ENCODE measurements at regions not wholly inside any gene's neighbourhood (a gene's known extent, or its start where the extent isn't known, plus 50 kb on each side); places are given as distances from the start of the nearest gene placed in this dataset.

DNA sequence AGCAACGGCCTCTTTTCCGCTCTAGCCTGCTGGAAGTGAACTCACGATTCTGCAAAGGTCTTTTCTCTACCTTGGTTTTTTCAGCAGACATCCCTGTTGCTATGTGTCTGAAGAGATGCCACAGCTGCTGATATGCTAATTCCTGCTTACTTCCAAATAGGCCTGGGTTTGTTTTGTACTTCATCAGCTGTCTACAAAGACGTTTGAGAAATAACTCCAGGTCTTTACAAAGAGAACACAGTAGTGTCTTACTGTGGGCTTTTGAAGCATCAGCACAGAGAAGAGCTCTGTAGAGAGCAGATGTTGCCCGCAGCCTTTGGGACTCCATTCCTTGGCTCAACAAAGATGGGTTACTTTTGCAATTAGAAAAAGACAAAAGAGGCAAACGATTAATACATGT, 1366.5 kb downstream of the AACS start:
- no peaks in the 10 kb centered on the region for H4K20me1 ChIP-seq (ENCODE audit: low read depth, low read length)
- H3K9ac ChIP-seq (ENCODE audit: low read length) = no peak overlapping the region
- H3F3A ChIP-seq (ENCODE audit: insufficient read depth) = no peaks in the 10 kb centered on the region
- no peaks in the 10 kb centered on the region for H3K9me3 ChIP-seq (ENCODE audit: insufficient read depth, low read length)
- no peaks in the 10 kb centered on the region for H3K9me2 ChIP-seq (replicated peaks; ENCODE audit: insufficient read depth, low read length)
- no peak for TF ChIP-seq EZH2phosphoT487 (conservative IDR thresholded peaks at IDR 0.05; ENCODE audit: low read length)
- TF ChIP-seq, protein P1, sequence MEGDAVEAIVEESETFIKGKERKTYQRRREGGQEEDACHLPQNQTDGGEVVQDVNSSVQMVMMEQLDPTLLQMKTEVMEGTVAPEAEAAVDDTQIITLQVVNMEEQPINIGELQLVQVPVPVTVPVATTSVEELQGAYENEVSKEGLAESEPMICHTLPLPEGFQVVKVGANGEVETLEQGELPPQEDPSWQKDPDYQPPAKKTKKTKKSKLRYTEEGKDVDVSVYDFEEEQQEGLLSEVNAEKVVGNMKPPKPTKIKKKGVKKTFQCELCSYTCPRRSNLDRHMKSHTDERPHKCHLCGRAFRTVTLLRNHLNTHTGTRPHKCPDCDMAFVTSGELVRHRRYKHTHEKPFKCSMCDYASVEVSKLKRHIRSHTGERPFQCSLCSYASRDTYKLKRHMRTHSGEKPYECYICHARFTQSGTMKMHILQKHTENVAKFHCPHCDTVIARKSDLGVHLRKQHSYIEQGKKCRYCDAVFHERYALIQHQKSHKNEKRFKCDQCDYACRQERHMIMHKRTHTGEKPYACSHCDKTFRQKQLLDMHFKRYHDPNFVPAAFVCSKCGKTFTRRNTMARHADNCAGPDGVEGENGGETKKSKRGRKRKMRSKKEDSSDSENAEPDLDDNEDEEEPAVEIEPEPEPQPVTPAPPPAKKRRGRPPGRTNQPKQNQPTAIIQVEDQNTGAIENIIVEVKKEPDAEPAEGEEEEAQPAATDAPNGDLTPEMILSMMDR (IDR thresholded peaks at IDR 0.05; ENCODE audit: insufficient read depth, low read length, poor library complexity, severe bottlenecking) = no peak
- no peak overlapping the region for H3K4me2 ChIP-seq (ENCODE audit: low read depth, low read length, poor library complexity, severe bottlenecking)
- H3K36me3 ChIP-seq (ENCODE audit: low read length) = no peaks in the 10 kb centered on the region
- H2AFZ ChIP-seq (ENCODE audit: low read depth, low read length, severe bottlenecking) = no peak overlapping the region
- H3K4me3 ChIP-seq (ENCODE audit: insufficient read depth, low read length, poor library complexity, severe bottlenecking) = no peak overlapping the region
- H3K27ac ChIP-seq (ENCODE audit: low read depth, low read length) = no peak overlapping the region
- no peaks in the 10 kb centered on the region for H3K27me3 ChIP-seq (ENCODE audit: low read length)
- no peaks in the 10 kb centered on the region for H3K79me2 ChIP-seq (ENCODE audit: insufficient read depth, low read length)

DNA sequence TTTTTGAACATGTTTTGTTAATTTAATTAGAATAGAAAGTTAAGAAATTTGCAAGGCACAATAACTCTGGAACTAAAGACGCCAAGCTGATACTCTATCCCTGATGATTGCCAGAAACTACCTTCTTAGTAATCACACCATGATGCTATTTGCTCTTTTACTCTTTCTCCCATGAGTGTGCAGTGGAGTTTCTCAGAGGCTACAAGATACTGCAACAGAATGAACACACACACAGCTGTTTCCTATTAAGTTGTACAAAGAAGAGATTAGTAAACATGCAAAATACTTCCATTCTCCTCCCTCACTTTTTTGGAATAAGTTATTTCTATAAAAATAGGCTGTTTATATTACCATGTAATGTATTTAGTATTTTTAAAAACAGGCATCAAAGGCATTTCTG, 1367.5 kb downstream of the AACS start:
- H3K9me2 ChIP-seq (replicated peaks; ENCODE audit: insufficient read depth, low read length) = no peaks in the 10 kb centered on the region
- H3K27ac ChIP-seq (ENCODE audit: low read depth, low read length) = no peak overlapping the region
- no peaks in the 10 kb centered on the region for H3K9me3 ChIP-seq (ENCODE audit: insufficient read depth, low read length)
- no peaks in the 10 kb centered on the region for H4K20me1 ChIP-seq (ENCODE audit: low read depth, low read length)
- no peaks in the 10 kb centered on the region for H3F3A ChIP-seq (ENCODE audit: insufficient read depth)
- no peak for TF ChIP-seq EZH2phosphoT487 (conservative IDR thresholded peaks at IDR 0.05; ENCODE audit: low read length)
- TF ChIP-seq, protein P1 (IDR thresholded peaks at IDR 0.05; ENCODE audit: insufficient read depth, low read length, poor library complexity, severe bottlenecking) = no peak
- no peaks in the 10 kb centered on the region for H3K36me3 ChIP-seq (ENCODE audit: low read length)
- H3K79me2 ChIP-seq (ENCODE audit: insufficient read depth, low read length) = no peaks in the 10 kb centered on the region
- H3K9ac ChIP-seq (ENCODE audit: low read length) = no peak overlapping the region
- H3K4me3 ChIP-seq (ENCODE audit: insufficient read depth, low read length, poor library complexity, severe bottlenecking) = no peak overlapping the region
- no peak overlapping the region for H3K4me2 ChIP-seq (ENCODE audit: low read depth, low read length, poor library complexity, severe bottlenecking)
- no peak overlapping the region for H2AFZ ChIP-seq (ENCODE audit: low read depth, low read length, severe bottlenecking)
- no peaks in the 10 kb centered on the region for H3K27me3 ChIP-seq (ENCODE audit: low read length)

DNA sequence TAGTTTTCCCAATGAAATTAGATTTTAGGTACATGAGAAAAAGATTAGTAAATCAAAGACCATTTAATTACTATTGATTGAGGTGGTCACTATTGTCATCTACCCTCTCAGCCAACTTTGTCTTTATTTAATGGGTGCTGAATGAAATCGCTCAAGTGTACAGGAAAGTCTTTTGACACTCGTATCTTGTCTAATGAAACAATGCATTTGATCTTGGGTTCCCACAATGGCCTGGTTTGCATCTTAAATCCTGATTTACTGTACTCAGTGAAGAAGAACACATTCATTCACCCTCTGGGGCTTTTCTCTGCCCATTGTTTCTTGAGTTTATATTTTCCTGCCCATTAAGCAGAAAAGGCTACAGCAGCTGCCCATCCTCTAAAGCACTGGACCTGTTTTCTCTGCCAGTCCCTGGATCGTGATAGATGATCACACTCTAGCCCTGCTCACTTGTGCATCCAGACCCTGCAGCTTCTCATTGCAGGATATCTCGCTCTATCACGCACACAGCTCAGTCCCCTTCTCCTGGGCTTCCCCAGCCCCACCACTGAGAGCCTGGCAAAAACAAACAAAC, 1369.3 kb downstream of the AACS start:
- Histone ChIP-seq H3K36me3 (ENCODE audit: low read length) (no peaks in the 10 kb centered on the region), H3K27ac (ENCODE audit: low read depth, low read length) (no peak overlapping the region), H3K27me3 (ENCODE audit: low read length) (no peaks in the 10 kb centered on the region), H3F3A (ENCODE audit: insufficient read depth) (no peaks in the 10 kb centered on the region), H3K79me2 (ENCODE audit: insufficient read depth, low read length) (no peaks in the 10 kb centered on the region), H4K20me1 (ENCODE audit: low read depth, low read length) (no peaks in the 10 kb centered on the region), H3K9ac (ENCODE audit: low read length) (no peak overlapping the region), H2AFZ (ENCODE audit: low read depth, low read length, severe bottlenecking) (no peak overlapping the region), H3K4me3 (ENCODE audit: insufficient read depth, low read length, poor library complexity, severe bottlenecking) (no peak overlapping the region), H3K9me2 (replicated peaks; ENCODE audit: insufficient read depth, low read length) (no peaks in the 10 kb centered on the region), H3K4me2 (ENCODE audit: low read depth, low read length, poor library complexity, severe bottlenecking) (no peak overlapping the region), H3K9me3 (ENCODE audit: insufficient read depth, low read length) (no peaks in the 10 kb centered on the region)
- TF ChIP-seq, protein P1 (IDR thresholded peaks at IDR 0.05; ENCODE audit: insufficient read depth, low read length, poor library complexity, severe bottlenecking) = no peak
- TF ChIP-seq EZH2phosphoT487 (conservative IDR thresholded peaks at IDR 0.05; ENCODE audit: low read length) = no peak
